Osteocyte (in vitro differentiated cells): ENCODE measurements at regions not wholly inside any gene's neighbourhood (a gene's known extent, or its start where the extent isn't known, plus 50 kb on each side); places are given as distances from the start of the nearest gene placed in this dataset.

Experiments
- DNase-seq: peaks from one replicate; pipeline ENCODE4 v3.0.0; 2021; ENCODE audit warnings: mixed read lengths; ENCODE audit not compliant: unreplicated experiment; ENCODE audit errors: extremely low spot score
- H3K27ac Mint-ChIP-seq: one replicate; pipeline ENCODE4 v1.8.0; 2021; ENCODE audit warnings: mild to moderate bottlenecking, mixed read lengths; ENCODE audit not compliant: unreplicated experiment
- H3K27me3 Mint-ChIP-seq: one replicate; pipeline ENCODE4 v1.8.0; 2021; ENCODE audit warnings: mixed read lengths; ENCODE audit not compliant: unreplicated experiment
- H3K36me3 Mint-ChIP-seq: one replicate; pipeline ENCODE4 v1.8.0; 2021; ENCODE audit warnings: mixed read lengths; ENCODE audit not compliant: unreplicated experiment
- H3K4me1 Mint-ChIP-seq: one replicate; pipeline ENCODE4 v1.8.0; 2021; ENCODE audit warnings: mixed read lengths; ENCODE audit not compliant: unreplicated experiment
- H3K4me3 Mint-ChIP-seq: one replicate; pipeline ENCODE4 v1.8.0; 2021; ENCODE audit warnings: mild to moderate bottlenecking, moderate library complexity, mixed read lengths; ENCODE audit not compliant: unreplicated experiment
- H3K9me3 Mint-ChIP-seq: one replicate; pipeline ENCODE4 v1.8.0; 2021; ENCODE audit warnings: mixed read lengths; ENCODE audit not compliant: unreplicated experiment
- TF ChIP-seq, protein P1 (sequence below): fragments of 200-600 bp; sonication (generic); IDR thresholded peaks from 2 replicates; pipeline ENCODE4 v1.5.0; 2021; ENCODE audit warnings: antibody characterized with exemption, mild to moderate bottlenecking, moderate library complexity

DNA sequence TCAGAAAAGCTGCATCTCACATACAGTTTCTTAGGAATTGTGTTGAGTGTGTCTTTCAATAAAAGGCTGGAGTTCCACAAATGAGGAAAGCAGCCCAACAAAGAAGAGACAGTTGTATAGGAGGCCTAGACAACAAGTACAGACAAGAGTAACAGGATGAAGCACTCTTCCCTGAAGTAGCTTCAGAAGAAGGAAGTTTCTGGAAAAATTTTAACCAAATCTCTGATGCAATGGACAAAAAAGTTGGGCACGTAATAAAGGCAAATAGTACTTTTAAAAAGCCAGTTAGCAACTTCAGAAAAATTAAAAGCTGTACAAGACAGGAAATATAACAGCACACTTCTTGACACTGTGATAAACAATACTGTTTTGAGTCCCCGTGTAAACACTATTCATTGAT is 134.1 kb upstream of the PLEKHG7 start:
- H3K4me3 Mint-ChIP-seq, result no peak overlapping the region

DNA sequence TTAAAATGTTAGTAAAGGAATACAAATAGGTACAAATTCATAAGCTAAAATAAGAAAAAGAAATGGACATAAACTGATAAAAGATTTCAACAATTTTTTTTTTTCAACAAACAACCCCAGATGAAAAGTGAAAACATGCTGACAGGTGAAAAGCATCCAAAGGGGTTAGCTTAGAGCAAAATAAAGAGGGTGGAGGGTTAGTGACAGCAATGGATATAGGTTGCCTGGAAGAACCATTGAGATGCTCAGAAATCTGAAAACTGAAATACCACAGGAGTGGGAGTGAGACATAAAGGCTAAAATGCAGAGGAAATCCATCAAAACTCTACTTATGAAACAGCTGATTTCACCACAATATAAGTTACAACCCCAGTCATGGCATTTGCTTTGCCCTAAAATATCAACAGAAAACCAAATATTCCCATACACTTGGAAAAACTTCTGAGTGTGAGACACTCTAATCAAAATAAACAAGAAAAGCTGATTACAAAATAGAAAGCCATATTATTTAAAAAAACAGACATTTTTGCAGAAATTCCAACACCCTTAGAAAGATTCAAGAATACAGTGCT is 136.3 kb upstream of the PLEKHG7 start:
- Mint-ChIP-seq H3K4me1 (peaks cover 5% of the 10 kb centered on the region), H3K36me3 (peaks cover 4% of the 10 kb centered on the region), H3K9me3 (no peaks in the 10 kb centered on the region), H3K27ac (no peak overlapping the region), H3K4me3 (no peak overlapping the region), H3K27me3 (no peaks in the 10 kb centered on the region)
- DNase-seq, result no peak
- TF ChIP-seq, protein P1, sequence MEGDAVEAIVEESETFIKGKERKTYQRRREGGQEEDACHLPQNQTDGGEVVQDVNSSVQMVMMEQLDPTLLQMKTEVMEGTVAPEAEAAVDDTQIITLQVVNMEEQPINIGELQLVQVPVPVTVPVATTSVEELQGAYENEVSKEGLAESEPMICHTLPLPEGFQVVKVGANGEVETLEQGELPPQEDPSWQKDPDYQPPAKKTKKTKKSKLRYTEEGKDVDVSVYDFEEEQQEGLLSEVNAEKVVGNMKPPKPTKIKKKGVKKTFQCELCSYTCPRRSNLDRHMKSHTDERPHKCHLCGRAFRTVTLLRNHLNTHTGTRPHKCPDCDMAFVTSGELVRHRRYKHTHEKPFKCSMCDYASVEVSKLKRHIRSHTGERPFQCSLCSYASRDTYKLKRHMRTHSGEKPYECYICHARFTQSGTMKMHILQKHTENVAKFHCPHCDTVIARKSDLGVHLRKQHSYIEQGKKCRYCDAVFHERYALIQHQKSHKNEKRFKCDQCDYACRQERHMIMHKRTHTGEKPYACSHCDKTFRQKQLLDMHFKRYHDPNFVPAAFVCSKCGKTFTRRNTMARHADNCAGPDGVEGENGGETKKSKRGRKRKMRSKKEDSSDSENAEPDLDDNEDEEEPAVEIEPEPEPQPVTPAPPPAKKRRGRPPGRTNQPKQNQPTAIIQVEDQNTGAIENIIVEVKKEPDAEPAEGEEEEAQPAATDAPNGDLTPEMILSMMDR, result no peak

More for the DNA sequence above, 134.1 kb upstream of the PLEKHG7 start:
- Mint-ChIP-seq H3K27ac (no peak overlapping the region), H3K36me3 (peaks cover 4% of the 10 kb centered on the region), H3K4me1 (no peaks in the 10 kb centered on the region), H3K27me3 (no peaks in the 10 kb centered on the region), H3K9me3 (no peaks in the 10 kb centered on the region)
- TF ChIP-seq, protein P1, result no peak
- DNase-seq, result no peak

DNA sequence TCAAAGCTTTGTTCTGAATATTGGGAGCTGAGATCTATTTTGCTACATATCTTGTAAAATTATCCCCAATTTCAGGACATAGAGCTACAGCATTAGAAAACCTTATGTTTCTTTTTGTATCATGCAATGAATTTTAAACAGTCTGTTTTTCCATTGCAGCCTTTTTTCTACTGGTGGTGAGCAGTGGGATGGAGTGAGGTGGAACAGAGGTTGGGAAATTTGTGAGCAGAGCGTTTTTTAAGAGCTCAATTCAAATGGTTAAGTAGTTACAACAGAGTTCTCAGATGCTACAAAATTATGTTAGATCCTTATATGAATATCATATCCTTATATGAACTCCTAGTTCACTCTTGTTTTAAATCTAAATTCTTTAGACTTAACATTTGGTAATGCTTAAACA is 139.0 kb upstream of the PLEKHG7 start:
- TF ChIP-seq, protein P1, result no peak
- no peaks in the 10 kb centered on the region for H3K9me3 Mint-ChIP-seq
- H3K4me1 Mint-ChIP-seq, result peaks cover 10% of the 10 kb centered on the region
- H3K27me3 Mint-ChIP-seq, result no peaks in the 10 kb centered on the region
- no peak for DNase-seq
- peaks cover 4% of the 10 kb centered on the region for H3K36me3 Mint-ChIP-seq
- no peak overlapping the region for H3K4me3 Mint-ChIP-seq
- H3K27ac Mint-ChIP-seq, result no peak overlapping the region

DNA sequence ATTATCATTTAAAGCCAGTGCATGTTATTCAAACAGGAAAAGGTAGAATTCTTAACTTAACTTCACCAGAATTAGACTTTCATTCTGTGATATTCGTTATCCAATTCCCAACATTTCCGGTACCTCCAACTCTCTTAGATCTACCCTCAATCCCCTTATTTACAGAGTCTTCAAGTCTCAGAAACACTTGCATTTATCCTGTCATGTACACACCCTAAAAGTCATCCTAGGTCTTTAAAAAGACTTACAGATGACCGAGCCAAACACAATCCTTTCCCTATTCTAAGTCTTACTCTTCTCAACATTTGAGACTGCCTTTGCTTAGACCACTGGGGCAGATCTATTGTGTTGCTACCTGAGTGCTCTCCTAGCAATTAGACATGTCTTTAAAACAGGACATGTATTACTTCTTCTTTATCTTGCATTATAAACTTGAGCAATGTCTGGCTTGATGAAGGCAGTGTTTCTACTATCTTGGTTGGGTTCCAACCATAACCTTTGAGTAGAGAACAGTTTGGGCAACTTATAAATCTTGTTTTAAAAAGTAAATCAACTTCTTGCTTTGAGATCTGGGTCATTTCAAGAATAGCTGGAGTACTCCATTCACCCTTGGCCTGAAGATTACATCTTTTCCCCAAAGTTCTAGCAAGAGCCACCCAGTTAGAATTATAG is 140.6 kb upstream of the PLEKHG7 start:
- Mint-ChIP-seq H3K27me3 (no peaks in the 10 kb centered on the region), H3K9me3 (no peaks in the 10 kb centered on the region), H3K4me1 (peaks cover 14% of the 10 kb centered on the region), H3K4me3 (no peak overlapping the region), H3K27ac (no peak overlapping the region), H3K36me3 (peaks cover 4% of the 10 kb centered on the region)
- DNase-seq, result no peak
- TF ChIP-seq, protein P1, result no peak

DNA sequence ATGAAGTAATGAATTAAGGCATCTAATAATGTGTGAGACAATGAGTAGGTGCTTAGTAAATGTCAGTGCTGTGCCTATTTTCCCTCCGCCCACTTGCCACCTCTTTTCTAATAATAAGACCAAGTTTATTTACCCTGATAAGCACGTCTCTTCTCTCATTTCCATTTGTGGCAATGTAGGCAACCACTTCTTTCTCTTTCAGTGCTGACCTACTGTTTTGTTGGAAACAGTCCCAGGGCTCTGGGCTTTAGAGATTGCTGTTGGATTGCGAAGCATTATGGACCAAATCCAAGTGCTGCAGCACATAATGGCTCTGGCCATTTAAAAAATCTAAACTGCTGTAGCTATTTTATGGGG is 141.3 kb upstream of the PLEKHG7 start:
- Mint-ChIP-seq H3K27me3 (no peaks in the 10 kb centered on the region), H3K4me1 (peaks cover 14% of the 10 kb centered on the region), H3K36me3 (peaks cover 2% of the 10 kb centered on the region), H3K9me3 (no peaks in the 10 kb centered on the region), H3K27ac (peak overlapping the region; percentile 28), H3K4me3 (no peak overlapping the region)
- TF ChIP-seq, protein P1, result no peak
- no peak for DNase-seq
